Fibroblast of villous mesenchyme (primary cell): ENCODE measurements at regions not wholly inside any gene's neighbourhood (a gene's known extent, or its start where the extent isn't known, plus 50 kb on each side); places are given as distances from the start of the nearest gene placed in this dataset.

Experiments used
- DNase-seq: peaks from one replicate; pipeline ENCODE4 v3.0.0-alpha.2; 2010; ENCODE audit warnings: low read depth
- H3K4me3 ChIP-seq: 2 replicates; pipeline ENCODE4 v1.5.1; 2011; ENCODE audit warnings: low read depth, mild to moderate bottlenecking, low read length
- CTCF ChIP-seq: IDR thresholded peaks from 2 replicates; pipeline ENCODE4 v1.5.1; 2012; ENCODE audit warnings: low read depth, mild to moderate bottlenecking, low read length; ENCODE audit not compliant: insufficient read depth

GRCh38 chr12:108021949-108022522, 107.1 kb upstream of the WSCD2 start:
- H3K4me3 ChIP-seq: no peak overlapping the region
- DNase-seq: no peak
- TF ChIP-seq CTCF: no peak

DNA sequence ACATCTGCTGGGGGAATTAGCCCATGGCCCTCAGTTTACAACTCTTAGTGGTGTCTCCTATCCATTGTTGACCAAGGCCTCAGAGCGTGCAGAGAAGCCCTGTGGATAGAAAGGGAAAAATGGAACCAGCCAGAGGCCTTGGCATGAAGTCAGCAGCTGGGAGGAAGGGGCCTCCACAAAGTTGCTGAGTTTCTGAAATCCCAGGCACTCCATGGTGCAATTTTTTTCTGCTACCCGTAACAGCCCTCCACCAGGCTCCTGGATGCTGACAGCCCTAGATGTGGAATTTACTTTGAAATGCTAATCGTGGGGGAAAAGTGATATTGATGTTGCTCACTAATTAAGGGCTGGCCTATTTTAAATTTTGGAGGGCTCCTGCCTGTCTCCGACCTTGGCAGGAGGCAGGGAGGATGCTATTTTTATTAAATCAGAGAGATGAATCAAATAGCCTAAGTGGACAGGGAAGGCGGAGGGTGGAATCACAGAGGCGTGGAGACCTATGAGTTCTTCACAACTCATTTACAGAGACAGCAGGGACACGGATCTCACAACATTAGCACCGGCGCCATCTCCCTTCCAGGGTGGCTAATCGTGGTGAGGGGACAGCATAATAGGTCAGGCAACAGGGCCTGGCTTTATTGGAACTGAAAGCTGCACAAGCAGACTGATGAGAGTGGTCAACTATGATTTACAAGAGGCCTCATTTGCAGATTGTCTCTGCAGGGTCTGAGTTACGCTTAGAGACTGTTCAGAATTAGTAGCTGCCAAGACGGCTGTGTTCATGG, 99.8 kb upstream of the WSCD2 start:
- no peak for DNase-seq
- no peak overlapping the region for H3K4me3 ChIP-seq
- no peak for TF ChIP-seq CTCF

- TF ChIP-seq CTCF: no peak
- no peak for DNase-seq
- H3K4me3 ChIP-seq: no peak overlapping the region
Measured at GRCh38 chr12:108033090-108033489, 96.0 kb upstream of the WSCD2 start.

- DNase-seq: no peak
- no peak for TF ChIP-seq CTCF
Measured at GRCh38 chr12:108035372-108035771, 93.7 kb upstream of the WSCD2 start.

DNA sequence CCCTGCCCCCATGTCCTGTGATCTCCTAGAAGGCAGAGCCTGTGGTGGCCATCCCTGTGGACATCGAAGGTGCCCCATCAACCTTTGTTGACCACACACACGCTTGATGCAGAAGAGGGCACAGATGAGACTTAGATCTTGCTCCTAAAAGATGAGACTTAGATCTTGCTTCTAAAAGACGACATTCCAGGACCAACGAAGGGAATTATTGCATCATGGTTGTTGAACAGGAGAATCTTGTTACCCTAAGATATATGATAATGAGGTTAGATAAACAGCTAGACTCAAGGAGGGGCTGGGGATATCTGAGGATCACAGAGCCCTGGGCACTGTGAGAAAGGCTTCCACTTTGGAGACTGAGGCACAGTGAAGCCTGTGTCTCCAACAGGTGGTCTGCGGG, 91.1 kb upstream of the WSCD2 start:
- no peak overlapping the region for H3K4me3 ChIP-seq
- no peak for DNase-seq
- no peak for TF ChIP-seq CTCF

More at GRCh38 chr12:108035372-108035771, 93.7 kb upstream of the WSCD2 start:
- no peak overlapping the region for H3K4me3 ChIP-seq

DNA sequence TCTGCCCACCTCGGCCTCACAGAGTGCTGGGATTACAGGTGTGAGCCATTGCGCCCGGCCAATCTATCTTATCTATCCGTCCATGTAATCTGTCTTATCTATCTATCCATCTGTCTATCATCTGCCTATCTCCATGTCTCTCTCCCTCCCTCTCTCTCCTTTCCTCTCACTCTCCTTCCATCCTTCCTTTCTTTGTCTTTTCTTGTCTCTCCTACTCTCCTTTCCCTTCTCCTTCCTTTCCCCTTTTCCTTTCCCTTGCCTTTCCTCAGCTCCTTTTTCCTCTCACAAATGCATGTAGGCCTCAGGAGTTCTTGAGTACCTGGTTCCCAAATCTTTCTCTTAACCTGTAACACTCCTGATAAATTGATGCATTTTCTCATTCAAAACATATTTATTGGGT, 89.3 kb upstream of the WSCD2 start:
- H3K4me3 ChIP-seq: no peak overlapping the region
- no peak for TF ChIP-seq CTCF
- no peak for DNase-seq
